GM18511 (cell line): ENCODE measurements at regions not wholly inside any gene's neighbourhood (a gene's known extent, or its start where the extent isn't known, plus 50 kb on each side); places are given as distances from the start of the nearest gene placed in this dataset.

Source experiments
- ATAC-seq: cut with Tn5 transposase; IDR thresholded peaks from one replicate; pipeline ENCODE4 v1.9.1; 2021; ENCODE audit warnings: mild to moderate bottlenecking, moderate library complexity; ENCODE audit not compliant: unreplicated experiment

GRCh38 chr2:71939588-71940535 is 207.8 kb downstream of the CYP26B1 start:
- ATAC-seq, result no peak

GRCh38 chr2:71938659-71939587 is 208.7 kb downstream of the CYP26B1 start:
- no peak for ATAC-seq

GRCh38 chr2:71938108-71938507 is 209.6 kb downstream of the CYP26B1 start:
- ATAC-seq, result no peak

DNA sequence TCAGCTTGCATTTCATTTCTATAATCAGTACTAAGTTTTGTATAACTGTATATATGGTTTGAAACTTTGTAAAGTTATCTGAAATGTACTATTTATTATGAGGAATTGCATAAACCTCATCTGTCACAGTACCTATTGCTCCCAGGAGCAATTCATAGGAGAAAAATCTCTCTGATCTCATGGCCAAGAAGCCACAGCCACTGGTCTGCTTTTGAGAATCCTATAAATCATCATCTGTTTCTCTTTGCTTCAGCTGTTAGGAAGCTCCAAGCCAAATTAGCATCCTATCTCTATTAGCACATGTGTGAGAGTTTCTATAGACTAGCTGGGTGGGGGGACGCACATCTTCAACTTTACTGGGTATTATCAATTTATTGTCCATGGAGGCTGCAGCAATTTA is 210.3 kb downstream of the CYP26B1 start:
- no peak for ATAC-seq

- no peak for ATAC-seq
Measured at GRCh38 chr2:71936076-71937030, 211.3 kb downstream of the CYP26B1 start.

GRCh38 chr2:71935262-71935848 is 212.3 kb downstream of the CYP26B1 start:
- ATAC-seq, result no peak

DNA sequence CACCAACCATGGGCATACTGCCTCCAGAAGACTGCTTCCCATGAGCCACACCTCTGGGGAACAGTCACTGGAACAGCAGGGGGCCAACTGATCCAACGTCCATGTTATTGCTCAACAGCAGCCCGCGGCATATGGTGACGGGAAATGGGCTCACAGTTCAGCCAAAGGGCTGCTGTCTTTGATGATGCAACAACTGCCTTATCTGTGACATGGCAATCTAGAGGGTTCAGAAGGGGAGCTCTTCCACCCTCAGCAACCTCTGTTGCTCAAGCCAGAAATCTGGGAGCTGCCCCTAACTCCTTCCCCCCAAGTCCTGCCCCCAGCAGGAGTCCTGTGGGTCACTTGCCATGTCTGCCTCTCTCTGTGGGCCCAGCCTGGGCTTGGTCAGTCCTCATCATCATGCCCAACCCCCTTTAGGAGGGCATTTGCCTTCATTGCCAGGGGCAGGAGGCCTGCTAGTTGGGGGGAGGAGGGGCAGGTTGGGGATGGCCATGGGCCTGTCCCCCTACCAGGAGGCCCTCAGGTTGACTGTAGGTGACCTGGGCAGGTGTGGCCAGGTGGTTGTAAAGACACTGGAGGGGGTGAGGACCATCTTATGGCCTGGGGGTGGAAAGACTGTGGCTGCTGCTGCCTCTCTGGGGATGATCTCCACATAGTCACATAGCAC is 212.9 kb downstream of the CYP26B1 start:
- ATAC-seq, result no peak

DNA sequence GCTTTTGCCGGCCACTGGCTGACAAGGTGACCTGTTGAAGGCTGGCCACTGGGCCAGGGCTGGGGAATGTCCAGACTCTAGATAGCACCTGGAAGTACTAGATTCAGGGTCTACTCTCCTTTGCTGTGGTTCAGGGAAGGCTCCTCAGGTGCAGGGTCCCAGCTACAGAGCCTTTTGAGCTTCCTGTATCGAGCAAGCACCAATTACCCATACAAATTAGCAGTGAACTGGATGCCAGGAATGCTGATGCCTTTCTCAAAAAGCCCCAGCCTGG is 213.4 kb downstream of the CYP26B1 start:
- no peak for ATAC-seq

DNA sequence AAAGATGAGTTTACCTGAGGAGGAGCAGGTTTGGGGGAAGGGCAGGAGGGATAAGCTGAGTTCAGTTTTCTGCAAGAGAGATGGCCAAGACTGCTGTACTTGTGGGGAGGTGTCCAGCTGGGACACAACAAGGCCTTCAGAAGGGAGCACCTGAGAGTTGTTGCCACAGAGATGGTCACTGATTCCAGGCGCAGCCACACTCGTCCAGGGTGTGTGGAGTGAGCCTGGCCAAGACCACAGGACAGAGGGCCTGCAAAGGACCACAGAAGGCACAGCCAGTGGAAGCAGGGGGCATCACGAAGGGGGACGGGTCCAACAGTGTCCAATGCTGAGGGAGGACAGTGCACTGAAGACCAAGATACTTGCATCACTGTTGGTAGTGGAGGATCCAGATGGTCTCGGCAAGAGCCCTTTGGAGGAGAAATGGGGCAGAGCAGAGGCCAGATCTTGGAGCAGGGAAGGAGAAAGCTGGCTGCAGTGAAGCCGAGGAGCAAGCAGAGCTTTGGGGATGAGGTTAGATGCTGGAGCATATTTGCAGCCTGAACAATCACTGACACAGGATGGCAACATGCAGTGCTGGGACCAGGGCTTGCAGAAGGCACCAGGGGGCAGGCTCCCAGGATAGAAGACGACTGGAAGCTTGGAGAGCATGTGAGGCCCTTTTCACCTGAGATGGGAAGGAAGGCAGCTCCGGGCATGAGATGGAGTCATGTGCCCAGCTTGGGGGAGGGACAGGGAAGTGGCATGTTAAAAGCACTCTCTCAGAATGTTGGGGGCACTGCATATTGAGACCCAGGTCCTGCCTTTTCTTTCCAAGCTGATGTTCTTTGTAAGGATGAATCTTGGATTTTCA is 214.0 kb downstream of the CYP26B1 start:
- no peak for ATAC-seq

DNA sequence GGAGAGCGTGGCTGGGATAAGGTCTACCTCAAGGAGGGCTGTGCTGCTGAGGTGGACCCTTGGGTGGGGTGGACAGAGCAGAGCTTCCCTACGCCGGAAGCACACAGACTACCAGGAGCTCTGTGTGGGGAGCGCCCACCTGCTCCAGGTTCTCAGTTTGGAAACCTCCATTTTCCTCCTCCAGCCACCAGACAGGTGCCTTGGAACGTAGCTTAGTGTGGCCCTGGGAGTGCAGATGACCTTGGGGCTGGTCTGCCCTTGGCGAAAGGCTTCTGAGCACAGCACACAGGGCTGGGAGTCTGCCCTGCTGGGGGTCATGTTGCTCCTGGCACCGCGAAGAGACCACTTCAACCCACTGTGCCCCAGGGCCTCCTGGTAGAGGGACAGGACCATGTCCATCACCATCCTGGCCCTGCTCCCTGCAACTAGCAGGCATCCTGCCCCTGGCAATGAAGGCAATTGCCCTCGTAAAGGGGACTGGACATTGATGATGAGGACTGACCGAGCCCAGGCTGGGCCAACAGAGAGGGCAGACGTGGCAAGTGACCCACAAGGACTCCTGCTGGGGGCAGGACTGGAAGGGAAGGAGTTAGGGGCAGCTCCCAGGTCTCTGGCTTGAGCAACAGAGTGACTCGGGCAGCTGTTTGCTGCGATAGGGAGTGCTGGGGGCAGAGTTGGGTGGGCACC is 214.7 kb downstream of the CYP26B1 start:
- ATAC-seq, result no peak

DNA sequence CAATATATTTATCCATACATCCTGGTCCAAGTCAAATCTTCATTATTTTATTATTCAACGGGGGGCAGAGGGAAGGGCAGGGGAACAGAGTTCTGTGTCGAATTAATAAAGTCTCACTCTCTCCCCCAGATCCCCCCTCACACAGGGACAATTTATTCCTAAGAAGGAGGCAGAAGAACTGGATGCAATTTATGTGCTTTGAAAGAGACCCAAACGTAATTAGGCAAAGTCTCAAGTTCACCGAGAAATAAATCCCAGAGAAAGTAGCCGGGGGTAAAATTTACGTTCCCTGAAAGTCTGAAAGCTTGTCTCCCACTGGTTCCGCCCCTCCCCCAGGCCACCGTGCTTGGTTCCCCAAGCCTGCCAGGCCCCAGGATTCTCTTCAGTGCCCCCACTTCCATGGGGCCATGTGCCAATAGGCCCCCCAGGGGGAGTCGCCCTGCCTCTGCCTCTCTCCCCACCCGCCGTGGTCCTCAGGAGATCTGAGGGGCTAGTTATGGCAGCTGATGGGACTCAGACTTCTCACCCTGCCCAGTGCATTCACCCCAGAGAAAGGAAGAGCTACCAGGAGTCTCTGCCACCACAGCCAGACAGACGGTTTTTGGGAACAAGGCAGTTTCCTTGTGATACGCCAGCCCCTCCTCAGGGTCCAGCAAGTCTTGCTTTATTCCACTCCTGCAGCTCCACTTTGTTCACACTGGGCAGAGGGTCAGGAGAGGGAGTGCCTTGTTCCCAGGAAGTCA is 215.5 kb downstream of the CYP26B1 start:
- ATAC-seq, result no peak

GRCh38 chr2:71930049-71930681 is 217.5 kb downstream of the CYP26B1 start:
- no peak for ATAC-seq

DNA sequence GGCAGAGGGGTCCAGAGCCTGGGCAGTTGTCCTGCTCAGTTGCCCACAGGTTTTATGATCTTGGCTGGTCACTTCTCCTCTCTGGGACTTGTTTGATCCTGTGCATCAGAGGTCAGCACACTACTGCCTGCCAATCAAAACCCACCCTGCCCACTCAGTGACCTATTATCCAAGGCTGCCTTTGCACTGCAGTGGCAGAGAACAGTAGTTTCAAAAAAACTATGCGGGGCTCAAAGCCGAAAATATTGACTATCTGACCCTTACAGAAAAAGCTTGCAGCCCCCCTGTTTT is 218.2 kb downstream of the CYP26B1 start:
- ATAC-seq, result no peak

DNA sequence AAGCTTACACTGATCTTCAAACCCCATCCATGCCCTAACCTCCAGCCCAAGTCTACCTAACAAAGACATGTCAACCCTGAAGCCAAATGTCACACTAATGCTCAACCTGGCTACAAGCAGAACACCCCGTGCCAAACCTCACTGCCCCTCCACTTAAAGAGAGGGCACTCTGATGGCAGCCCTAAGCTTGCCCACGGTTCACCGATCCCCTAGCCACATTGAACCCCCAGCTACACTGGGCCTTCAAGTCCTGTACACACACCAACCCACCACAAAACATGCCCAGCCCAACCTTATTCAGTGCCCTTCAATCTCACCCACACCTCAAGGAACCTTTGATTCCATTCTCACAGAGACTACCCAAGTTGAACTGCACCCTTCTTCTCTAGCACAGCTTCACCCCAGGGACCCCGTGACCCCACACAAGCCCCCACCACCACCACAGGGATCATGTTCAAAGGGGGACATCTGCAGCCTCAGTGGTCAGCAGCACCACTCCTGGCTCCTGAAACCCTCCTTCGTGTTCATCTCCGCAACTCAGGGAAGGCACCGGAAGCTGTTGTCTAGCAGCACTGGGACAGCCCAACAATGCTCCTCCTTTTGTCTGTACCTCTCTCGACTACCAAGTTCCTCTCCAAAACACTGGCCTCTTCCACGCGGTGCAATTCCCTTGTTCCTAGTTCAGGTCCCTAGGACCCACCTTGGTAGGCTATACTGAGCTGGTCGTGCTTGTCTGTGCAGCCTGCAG is 218.8 kb downstream of the CYP26B1 start:
- ATAC-seq, result no peak

DNA sequence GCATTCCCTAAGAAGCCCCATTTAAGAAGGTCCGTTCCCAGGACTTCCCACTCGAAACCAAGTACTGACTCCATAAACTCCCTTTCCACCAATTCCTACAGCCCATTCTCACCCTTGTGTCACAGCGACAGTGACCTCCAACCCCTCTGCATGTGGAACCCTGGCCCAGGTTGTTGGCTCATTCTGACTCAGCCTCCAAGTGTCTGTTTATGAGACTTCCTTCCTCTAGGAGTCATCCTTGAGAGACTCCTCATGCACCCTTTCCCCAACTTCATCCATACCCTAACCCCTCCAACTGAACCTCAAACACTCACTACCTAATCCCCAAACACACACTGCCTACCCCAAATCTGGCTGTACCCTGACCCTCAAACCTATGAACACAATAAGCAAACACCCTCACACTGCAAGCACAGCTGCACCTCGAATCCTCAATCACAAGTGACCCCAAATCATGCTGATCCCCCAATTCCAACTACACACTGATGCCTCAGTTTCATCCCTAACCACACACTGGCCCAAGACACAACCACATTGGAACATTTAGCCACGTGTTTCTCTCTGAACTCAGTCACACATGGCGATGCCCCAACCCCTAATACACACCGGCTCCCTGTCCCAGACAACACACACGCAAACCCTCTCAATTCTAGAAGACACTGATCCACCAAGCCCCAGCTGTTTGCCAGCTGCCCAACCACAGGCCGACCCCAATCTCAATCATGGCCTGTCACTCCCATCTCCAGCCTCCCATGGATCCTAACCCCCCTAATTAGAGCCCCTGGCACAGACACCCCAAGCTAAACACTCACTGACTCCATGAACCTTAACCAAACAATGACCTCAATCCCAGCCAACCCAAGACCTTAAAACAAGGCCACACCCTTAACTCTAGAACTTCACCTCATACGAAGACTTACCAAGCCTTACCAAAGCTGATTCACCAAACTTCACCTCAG is 219.6 kb downstream of the CYP26B1 start:
- no peak for ATAC-seq
